Right ventricle myocardium inferior (tissue), 1 donor: ENCODE measurements at regions not wholly inside any gene's neighbourhood (a gene's known extent, or its start where the extent isn't known, plus 50 kb on each side); places are given as distances from the start of the nearest gene placed in this dataset.
A peak's percentile ranks its signal among the peaks of the same experiment; 100 is the strongest.

Experiments
- ATAC-seq: fragments of 200-7000 bp; cut with Tn5 transposase; one replicate; pipeline ENCODE4 v1.9.1; 2020; ENCODE audit warnings: mild to moderate bottlenecking, moderate library complexity
- DNase-seq: peaks from one replicate; pipeline ENCODE4 v3.0.0; 2021; ENCODE audit errors: missing footprints
- intact Hi-C: fragments of 100-400 bp; cut with DNase I; formaldehyde crosslinking; loops from one replicate; pipeline ENCODE4 v1.11.0; 2022
- donor health status: DM: no; HTN: yes; CAD: no; lungs with severe emphysema.

DNA sequence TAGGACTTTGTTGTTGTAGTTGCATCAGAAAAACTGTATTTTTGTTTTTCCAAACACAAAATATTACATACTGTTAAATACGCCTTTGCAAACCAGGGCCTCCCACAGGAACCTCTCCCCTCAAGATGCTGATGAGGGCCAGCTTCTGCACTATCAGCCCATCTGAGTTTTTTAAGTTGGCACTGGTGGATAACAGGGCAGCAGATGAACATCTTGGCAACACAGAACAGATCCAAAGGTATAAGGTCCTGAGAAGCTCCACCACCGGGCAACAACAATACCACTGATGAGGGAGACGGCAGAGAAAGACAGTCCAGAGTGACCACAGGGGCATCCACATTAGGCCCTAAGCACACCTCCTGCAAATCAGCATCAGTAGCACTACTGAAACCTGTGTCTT is 177.7 kb downstream of the DLL1 start:
- ATAC-seq = no peak
- intact Hi-C loops = no loop called here
- DNase-seq = no peak

DNA sequence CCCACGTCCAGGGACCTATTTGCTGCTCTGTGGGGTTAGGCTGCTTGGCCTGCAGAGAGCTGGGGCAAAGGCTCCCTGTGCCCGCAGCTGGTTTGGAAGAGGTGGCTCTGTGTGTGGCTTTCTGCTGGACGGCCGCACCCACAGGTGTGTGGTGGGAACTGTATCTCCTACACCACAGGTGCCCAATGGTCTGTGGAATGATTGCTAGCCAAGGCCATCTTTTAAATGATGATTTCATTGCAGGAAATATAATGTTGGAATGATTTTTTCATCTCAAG is 178.4 kb downstream of the DLL1 start:
- no peak for ATAC-seq
- no peak for DNase-seq
- intact Hi-C loops = no loop called here

DNA sequence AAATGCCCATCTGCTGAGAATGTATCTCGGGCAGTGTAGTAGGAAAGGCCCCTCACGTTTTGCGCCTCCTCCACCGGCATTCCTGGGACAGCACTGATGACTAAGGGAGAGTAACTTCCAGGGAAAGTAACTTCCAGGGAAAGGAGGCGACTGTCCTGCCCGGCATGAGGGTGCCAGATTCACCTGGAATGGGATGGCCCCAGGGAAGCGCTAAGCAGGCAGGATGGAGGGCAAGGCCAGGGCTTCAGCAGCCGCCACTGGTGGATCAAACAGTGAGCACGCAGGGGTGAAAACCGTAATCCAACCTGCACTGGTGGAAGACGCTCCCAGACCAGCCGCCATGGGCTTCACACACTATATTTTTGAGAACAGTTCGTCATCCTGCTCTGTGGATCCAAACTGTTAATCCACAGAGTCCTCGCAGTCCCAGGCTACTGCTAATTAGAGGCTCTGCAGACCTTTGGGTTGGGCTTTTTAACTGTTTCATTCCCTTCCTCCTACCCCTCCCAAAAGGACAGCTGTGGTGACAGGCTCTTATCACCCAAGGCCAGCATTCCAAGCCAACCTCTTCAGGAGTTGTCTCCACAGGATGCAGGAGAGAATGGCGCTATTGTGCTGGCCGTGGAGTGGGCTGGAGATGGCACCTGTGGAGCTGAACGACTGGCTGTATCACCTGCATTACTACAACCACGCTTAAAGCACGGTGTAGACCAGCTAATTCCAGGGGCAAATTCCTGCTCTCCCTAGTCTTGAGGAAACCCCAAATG is 178.9 kb downstream of the DLL1 start:
- intact Hi-C loops = no loop called here
- no peak for DNase-seq
- ATAC-seq = no peak

DNA sequence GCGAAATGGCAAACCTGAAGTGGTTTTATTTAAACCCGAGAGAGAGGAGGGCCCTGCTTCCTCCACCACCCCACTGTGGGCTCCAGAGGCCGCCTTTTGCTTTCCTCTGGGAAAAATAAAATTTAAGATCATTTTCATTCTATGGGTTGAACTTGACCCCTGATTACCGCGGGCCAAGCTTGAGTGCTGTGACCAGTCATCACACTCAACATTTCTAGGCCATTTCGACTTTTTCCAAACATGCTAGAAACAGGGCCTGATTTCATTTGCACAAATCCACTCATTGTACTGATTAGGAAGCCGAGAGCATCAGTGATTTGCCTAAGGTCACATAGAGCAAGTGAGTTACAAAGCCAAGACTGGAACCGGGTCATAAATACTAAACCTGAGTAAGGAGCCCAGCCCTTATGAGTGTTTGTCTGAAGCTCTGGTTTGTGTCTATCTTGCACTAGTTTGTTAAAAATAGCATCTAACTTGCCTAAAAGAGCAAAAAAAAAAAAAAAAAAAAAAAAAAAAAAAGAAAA is 179.7 kb downstream of the DLL1 start:
- ATAC-seq = no peak
- no peak for DNase-seq
- intact Hi-C loops = no loop called here

DNA sequence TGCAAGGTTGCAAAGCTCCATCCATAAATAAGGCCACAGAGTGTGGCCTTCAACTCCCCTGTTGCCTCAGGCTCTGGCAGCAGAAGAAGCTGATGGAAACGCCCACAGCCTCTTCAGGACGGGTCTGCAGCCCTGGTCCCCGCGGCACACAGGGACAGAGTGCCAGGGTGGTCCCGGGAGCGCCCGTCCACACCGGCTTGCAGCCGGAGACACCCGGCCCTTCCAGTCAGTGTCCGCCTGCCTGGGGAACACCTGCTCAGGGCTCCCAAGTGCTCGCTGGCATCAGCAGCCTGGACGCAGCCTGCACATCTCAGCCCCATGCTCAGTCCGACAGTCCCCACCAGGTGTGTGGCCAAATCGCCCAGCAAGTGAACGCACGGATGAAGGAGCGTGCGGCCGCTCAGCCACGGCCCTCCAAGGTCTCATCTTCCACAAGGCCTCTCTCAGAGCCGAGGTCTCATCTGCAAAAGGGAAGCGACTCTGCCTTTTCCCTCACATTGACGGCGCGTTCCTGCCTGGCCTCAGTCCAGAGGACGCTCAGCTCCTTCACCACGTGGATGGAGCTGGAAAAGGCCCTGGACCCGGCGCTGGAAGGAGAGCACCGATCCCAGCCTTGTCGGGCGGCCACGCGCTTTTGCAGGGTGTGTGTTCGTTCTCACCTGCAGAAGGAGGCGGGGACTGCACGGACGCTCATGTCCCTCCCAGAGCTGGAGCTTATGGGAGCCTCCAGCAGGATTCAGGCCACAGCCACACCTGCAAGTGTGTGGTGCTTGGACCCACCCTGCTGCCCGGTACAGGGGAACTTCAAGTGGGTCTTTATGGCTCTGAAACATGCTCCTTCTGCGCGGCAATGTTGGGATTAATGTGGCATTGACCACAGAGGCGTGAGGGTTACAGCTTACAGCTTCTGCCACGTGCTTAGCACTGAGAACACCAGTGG is 180.4 kb downstream of the DLL1 start:
- intact Hi-C loops = no loop called here
- DNase-seq = no peak
- ATAC-seq = no peak

DNA sequence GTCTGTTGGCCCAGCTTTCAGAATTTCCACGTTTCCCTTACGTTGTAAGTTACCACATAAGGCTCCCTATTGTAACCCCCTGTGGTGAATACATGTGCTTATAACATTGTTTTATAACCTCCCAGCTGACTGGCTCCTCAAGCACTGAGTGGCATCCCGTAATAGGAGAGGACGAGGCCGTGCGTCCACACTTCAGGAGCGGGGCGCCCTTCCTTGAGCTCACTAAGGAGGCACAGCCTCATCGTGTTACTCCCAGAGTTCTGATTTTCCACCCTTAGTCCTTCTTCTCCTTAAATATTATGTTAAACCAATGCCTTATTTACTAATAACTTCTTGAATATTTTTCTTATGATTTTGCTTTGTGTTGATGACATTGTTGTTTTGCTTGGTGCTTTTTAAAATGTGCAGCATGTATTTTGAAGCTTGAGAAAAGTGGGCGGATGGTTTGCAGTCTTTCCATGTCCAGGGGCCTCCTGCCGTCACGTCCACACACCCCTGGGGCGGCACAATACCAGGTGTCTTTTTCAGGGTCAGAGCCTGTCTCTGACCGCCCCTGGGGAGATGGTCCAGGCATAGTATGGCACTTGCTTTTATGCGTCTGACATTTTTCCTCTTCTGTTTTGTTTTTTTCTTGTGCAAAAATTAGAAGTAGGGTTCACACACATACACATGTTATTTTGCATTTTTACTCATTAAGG is 181.8 kb downstream of the DLL1 start:
- DNase-seq (no peak), ATAC-seq (no peak)
- intact Hi-C loops = no loop called here

DNA sequence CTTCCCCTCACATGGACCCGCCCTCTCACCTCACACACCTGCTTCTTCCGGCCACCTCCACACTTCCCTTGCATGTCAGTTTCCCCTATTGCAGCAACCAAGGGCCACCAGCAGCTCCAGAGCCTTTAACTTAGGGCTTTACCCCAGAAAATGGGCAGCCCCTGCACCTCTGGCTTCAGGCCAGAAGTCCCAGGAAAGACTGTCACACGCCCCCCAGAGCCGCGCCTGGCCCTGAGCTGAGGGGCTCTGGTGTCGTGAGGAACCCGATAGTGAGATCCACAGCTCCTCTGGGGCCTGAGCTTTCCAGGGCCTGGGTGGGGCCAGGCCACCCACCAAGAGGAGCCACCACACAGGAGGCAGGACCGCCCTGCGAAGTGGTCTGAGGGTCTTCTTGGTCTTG is 182.4 kb downstream of the DLL1 start:
- DNase-seq (no peak), ATAC-seq (no peak)
- intact Hi-C loops = no loop called here

DNA sequence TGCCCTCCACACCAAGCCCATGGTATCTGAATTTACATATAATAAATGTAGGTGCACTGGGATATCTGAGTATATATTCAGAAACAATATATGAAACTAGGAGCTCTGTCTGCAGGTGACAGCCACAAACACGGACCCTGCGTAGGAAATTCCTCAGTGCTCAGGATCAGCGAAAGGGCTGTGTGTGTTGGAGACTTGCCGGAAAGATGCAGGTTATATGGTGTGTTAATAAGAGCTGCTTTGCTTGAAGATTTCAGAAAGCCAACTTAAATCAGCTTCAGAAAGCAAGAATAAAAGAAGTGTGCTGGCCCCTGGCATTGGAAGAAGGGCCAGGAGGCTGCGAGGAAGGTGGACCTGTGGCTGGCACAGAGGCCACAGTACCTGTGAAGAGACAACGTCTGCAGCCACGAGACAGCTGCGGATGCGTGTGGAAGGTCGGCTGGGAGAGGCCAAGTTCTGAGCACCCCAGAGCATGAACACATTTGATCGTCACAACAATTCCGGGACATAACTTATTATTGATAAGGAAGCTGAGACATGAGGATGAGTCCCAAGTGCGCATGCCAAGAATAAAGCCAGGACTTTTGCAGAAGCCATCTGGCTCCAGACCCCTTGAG is 183.2 kb downstream of the DLL1 start:
- DNase-seq (no peak), ATAC-seq (no peak)
- intact Hi-C loops = no loop called here

DNA sequence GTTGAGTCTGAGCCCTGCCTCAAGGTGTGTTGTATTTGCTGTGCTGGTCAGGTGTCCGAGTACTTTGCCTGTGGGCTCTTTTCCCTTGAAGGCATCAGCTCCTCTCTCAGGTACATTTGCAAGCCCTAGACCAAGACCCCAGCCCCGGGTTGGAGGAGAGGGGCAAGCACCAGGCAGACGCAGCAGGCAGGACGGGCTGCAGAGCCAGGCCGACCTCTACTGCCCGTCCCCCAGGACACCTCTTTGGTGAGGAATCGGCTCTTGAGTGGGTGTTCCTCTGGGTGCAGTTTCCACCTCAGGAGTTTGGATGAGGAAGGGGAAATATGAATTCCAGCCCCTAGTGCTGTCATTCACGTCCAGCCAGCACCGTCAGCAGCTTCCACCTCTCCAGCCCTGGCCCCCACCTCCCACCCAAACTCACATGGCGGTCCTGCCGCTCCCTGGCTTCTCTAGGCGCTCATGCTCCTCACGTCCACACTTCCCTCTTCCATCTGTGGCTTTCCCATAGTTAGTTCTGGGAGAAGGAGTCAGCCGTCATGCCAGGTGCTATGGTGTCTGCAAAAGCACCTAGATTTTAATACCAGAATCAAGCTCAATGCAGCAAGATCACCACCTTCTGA is 183.9 kb downstream of the DLL1 start:
- intact Hi-C loops = no loop called here
- ATAC-seq (no peak), DNase-seq (no peak)

DNA sequence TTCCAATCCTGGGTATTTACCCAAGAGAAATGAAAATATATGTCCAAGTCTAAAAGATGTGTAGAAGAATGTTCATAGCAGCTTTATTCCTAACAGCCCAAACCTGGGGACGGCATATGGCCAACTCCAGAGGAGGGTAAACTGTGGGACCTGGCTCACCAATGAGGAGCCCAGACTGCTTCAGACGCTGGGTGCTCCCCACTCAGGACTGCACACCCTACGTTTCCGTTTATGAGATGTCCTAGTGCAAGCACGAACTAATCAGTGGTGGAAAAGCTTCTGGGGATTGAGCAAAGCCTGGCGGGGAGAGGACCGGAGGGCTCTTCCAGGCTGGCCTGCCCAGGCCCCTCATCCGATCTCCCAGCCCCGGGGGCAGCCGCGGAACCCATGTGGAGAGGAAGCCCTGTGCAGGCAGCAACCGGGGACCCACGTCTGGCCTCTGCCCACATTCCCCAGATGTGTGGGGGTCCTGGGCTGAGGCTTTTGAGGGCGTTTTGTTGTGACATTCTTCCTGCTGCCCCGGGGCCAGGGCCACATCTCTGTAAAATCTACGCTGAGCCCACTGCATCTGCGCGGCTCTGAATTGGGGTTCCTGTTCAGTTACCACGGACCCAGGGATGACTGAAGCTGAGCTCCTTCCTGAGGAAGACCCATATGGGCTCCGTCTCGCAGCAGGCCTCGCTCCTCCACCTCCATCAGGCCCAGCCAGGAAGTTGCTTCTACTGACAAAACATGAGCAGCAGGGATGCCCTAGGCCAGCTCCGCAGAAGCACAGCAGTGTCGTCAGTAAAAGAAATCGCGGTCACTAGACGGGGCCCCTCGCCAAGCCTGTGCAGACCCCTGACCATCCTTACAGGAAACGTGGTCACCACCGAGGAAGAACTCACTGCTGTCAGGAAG is 188.0 kb downstream of the DLL1 start:
- DNase-seq (no peak), ATAC-seq (no peak)
- intact Hi-C loops = no loop called here

DNA sequence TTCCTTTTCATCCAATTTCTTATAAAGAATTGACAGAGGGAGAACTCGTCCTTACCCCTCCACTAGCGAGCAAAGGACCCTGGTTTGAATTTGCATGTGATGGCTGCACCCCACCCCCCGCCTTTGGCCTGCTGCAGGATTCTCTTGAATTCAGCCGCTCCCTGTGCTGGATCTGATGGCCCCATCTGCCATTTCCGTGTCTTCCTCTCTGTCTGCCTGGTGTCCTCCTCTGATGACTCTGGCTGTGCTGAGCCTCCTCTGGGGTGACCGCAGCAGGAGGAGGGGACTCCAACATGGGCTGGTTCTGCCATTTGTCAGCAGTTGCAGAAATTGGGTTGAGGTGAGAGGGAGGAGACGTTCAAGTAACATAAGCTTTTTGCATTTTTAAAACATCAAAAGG is 188.8 kb downstream of the DLL1 start:
- DNase-seq (no peak), ATAC-seq (no peak)
- intact Hi-C loops = no loop called here

DNA sequence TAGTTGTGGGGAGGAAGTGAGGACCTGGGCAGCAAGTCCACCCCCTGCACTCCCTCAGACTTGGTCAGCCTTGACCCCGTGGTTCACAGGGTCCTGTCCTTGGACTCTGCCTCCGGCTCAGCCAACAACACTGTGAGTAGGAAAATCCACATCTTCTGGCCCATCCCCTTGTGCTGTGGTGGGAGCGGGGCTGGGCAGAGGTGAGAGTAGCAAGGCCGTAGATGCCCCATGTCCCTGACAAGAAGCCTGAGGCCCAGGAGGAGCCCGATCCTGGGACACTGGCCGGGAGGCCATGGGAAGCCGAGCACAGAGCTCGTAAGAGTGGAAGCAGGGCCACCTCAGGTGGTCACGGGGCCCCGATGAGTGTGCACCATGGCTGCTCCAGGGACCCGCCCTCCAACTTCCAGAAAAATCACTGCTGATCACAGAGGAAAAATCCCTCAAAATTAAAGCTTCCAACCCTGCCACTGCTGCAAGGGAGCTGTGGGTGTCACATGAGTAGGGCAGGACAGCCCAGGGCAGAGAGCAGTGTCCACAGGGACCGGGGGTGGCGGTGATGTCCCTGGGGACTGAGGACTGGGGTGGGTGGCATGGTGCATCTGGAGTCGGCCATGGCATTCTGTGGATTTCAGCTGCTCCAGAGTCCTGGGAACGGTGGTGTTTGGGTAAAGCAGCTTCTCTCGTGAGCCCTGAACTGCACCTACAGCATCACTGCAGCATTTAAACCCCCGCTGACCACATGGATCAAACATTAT is 189.4 kb downstream of the DLL1 start:
- intact Hi-C loops = no loop called here
- peak; percentile 26 for DNase-seq
- no peak for ATAC-seq

DNA sequence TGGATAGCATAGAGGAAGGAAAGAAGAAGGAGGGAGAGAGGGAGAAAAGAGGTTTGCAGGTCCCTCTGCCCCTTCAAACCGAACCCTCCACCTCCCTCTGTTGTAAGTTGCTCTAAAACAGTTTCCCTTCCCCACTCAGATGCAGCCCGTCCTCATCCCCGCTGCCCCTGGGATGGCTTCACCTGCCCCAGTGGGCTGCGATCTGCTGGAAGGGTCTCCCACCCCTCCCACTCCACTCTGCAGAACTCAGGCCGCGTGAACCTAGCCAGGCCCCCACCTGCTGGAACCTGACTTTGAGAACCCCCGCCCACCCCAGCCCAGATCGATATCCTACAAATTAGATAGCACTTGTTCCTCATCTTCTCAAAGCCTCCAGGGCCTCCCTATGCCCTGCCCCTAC is 190.8 kb downstream of the DLL1 start:
- DNase-seq = no peak
- intact Hi-C loops = no loop called here
- no peak for ATAC-seq

DNA sequence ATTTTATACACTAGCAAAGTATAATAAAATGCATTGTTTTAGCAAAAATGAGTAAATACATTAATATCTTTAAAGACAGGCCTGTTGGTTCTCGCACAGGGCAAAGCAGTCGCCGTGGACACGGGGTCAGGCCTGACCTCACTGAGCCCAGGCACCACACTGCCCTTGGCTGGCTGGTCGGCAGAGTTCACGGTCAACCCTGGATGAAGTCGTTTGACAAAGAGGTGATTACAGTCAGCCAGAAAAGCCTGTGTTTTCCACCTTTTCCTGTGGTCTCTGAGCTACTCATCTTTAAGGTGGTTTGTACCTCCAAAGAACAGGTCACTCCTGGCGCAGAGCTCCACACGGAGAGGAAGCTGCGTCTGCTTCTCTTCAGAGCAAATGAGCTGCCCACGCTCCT is 191.5 kb downstream of the DLL1 start:
- intact Hi-C loops = no loop called here
- peak; percentile 20 for DNase-seq
- ATAC-seq = no peak

DNA sequence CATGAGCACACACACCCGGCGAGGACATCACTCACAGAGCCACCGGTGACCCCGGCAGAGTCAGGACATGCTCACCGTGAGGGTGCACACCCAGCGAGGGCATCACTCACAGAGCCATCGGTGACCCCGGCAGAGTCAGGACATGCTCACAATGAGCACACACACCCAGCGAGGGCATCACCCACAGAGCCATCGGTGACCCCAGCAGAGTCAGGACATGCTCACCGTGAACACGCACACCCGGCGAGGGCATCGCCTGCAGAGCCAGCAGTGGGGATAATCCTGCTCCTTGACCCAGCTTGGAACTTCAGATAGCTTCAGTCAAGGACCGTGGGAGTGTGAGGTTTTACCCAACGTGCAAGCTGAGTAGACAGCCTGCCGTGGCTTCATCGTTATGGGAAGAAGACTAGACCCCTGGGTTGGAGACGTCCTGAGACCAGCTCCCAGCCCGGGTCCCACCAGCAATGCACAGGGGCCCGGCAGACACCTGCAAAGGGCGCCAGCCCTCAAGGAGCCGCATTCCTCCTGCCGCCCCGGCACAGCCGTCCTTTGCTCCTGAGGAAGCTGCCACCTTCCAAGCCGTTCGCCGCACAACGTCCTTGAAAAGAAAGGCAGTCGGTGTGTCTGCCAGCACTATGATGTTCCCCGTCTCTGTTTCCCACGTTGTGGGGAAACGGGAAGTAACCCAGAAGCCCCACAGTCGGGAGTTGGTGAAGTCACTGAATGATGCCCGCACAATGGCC is 192.3 kb downstream of the DLL1 start:
- intact Hi-C loops = no loop called here
- ATAC-seq = no peak
- DNase-seq = peak; percentile 33
